GM12878 (cell line): ENCODE measurements at regions not wholly inside any gene's neighbourhood (a gene's known extent, or its start where the extent isn't known, plus 50 kb on each side); places are given as distances from the start of the nearest gene placed in this dataset.

Experiments used
- ATAC-seq: fragments of 200-7000 bp; cut with Tn5 transposase; 3 replicates; pipeline ENCODE4 v1.9.1; 2020; ENCODE audit warnings: mild to moderate bottlenecking, moderate library complexity
- BruUV-seq: library from RNA; stranded (reverse); fragments of 400-500 nt; replicated peaks from 2 replicates; lab custom pipeline; 2021; lab: Mats Ljungman, UMichigan
- CTCF ChIA-PET: fragments of 300-600 bp; sonication (Branson Sonifier 250); formaldehyde crosslinking; extraction: SDS; loops from one replicate; lab custom pipeline; 2021; ENCODE audit warnings: inconsistent platforms; lab: Yijun Ruan, JAX
- POLR2A ChIA-PET: fragments of 350-600 bp; formaldehyde crosslinking; extraction: SDS; loops from one replicate; lab custom pipeline; 2021; ENCODE audit warnings: inconsistent platforms; lab: Charles Lee
- RAD21 ChIA-PET: fragments of 300-600 bp; sonication (Branson Sonifier 250); formaldehyde crosslinking; loops from one replicate; lab custom pipeline; 2023; ENCODE audit warnings: antibody characterized with exemption; ENCODE audit not compliant: unreplicated experiment; lab: Charles Lee
- SMC1A ChIA-PET: fragments of 300-600 bp; sonication (Branson Sonifier 250); formaldehyde crosslinking; loops from one replicate; lab custom pipeline; 2023; ENCODE audit not compliant: unreplicated experiment, uncharacterized antibody; lab: Charles Lee
- DNase-seq: peaks from one replicate; pipeline ENCODE4 v3.0.0-alpha.2; 2011; ENCODE audit warnings: low read depth, low spot score
- FAIRE-seq: peaks from 3 replicates; lab custom pipeline; 2011; peaks lifted over from hg19 to GRCh38; lab: Jason Lieb, UNC
- H2AFZ ChIP-seq: 2 replicates; pipeline ENCODE4 v1.6.0; 2011; ENCODE audit warnings: low read depth, low read length, control low read depth; ENCODE audit not compliant: control insufficient read depth
- H3K27ac ChIP-seq: 2 replicates; pipeline ENCODE4 v1.5.1; 2011; ENCODE audit warnings: control low read depth; ENCODE audit not compliant: control insufficient read depth, insufficient read depth
- H3K27me3 ChIP-seq, 2 experiments: replicated peaks in 1 of 2; 2 replicates each; pipeline versions ENCODE4 v1.6.0 to v1.6.1; 2011; ENCODE audit warnings: low read length in 1 of 2; ENCODE audit not compliant: control insufficient read depth in 2 of 2, insufficient read depth in 2 of 2
- H3K36me3 ChIP-seq, 2 experiments: 2 replicates each; pipeline ENCODE4 v1.5.1; 2011; ENCODE audit warnings: low read length in 1 of 2; ENCODE audit not compliant: control insufficient read depth in 2 of 2, insufficient read depth in 2 of 2
- H3K4me1 ChIP-seq: 2 replicates; pipeline ENCODE4 v1.6.1; 2011; ENCODE audit warnings: mild to moderate bottlenecking, low read length, moderate library complexity, mixed read lengths; ENCODE audit not compliant: control insufficient read depth, insufficient read depth
- H3K4me2 ChIP-seq: 2 replicates; pipeline ENCODE4 v1.6.0; 2011; ENCODE audit warnings: control low read depth; ENCODE audit not compliant: control insufficient read depth, insufficient read depth
- H3K4me3 ChIP-seq: fragments of 200-600 bp; sonication (generic); 2 replicates; pipeline ENCODE4 v1.5.1; 2016
- H3K79me2 ChIP-seq: 2 replicates; pipeline ENCODE4 v1.6.0; 2011; ENCODE audit warnings: low read length; ENCODE audit not compliant: control insufficient read depth, insufficient read depth
- H3K9ac ChIP-seq: 2 replicates; pipeline ENCODE4 v1.8.0; 2011; ENCODE audit warnings: low read length, control low read depth, mixed read lengths; ENCODE audit not compliant: control insufficient read depth, insufficient read depth
- H3K9me3 ChIP-seq: replicated peaks from 3 replicates; pipeline ENCODE4 v1.5.1; 2011; ENCODE audit warnings: mild to moderate bottlenecking, low read length; ENCODE audit not compliant: control insufficient read depth, insufficient read depth
- H4K20me1 ChIP-seq: 2 replicates; pipeline ENCODE4 v1.6.0; 2011; ENCODE audit not compliant: control insufficient read depth, insufficient read depth
- HCFC1 ChIP-seq: fragments of 150-350 bp; IDR thresholded peaks from 2 replicates; pipeline ENCODE4 v1.6.1; 2014; ENCODE audit warnings: low read length
- KDM1A ChIP-seq: fragments of 200-600 bp; sonication (generic); IDR thresholded peaks from 2 replicates; pipeline ENCODE4 v1.6.1; 2016; ENCODE audit warnings: borderline replicate concordance
- MYB ChIP-seq: fragments of 150-350 bp; IDR thresholded peaks from 2 replicates; pipeline ENCODE4 v1.6.1; 2014; ENCODE audit warnings: mild to moderate bottlenecking, low read depth, low read length, borderline replicate concordance
- RELA ChIP-seq: fragments of 450-650 bp; IDR thresholded peaks from 2 replicates; pipeline ENCODE4 v1.8.0; 2014; ENCODE audit warnings: borderline replicate concordance; ENCODE audit not compliant: partially characterized antibody
- YY1 ChIP-seq: IDR thresholded peaks from 2 replicates; pipeline ENCODE4 v1.6.1; 2011; ENCODE audit warnings: low read depth, mild to moderate bottlenecking, low read length
- WGBS: methylation state at CpG from one replicate; pipeline ENCODE4 v1.1.6; 2016; ENCODE audit warnings: low lambda C conversion rate; ENCODE audit not compliant: insufficient replicate concordance, insufficient coverage; ENCODE audit errors: missing lambda C conversion rate; 5-methylcytosine and 5-hydroxymethylcytosine counted together
- in situ Hi-C: fragments of 300-500 bp; cut with MboI; formaldehyde crosslinking; loops from 9 replicates; pipeline ENCODE4 v1.14.3; 2018; ENCODE audit warnings: mixed read lengths
- intact Hi-C: fragments of 100-400 bp; cut with micrococcal nuclease; formaldehyde crosslinking; loops from one replicate; pipeline ENCODE4 v1.14.2; 2022; ENCODE audit not compliant: unreplicated experiment
- TF ChIP-seq, protein P1 (sequence below): fragments of 150-350 bp; IDR thresholded peaks from 2 replicates; pipeline ENCODE4 v1.6.1; 2014; ENCODE audit warnings: mild to moderate bottlenecking, low read depth, low read length
- TF ChIP-seq, protein P2 (sequence below): IDR thresholded peaks from 2 replicates; pipeline ENCODE4 v1.6.1; 2012; ENCODE audit warnings: low read depth, low read length, improper control_type of control experiment
- TF ChIP-seq, protein P3 (sequence below), 3 experiments: IDR thresholded peaks in 2 of 3; conservative IDR thresholded peaks in 1 of 3; 2 replicates each; pipeline ENCODE4 v1.5.1; 2011; ENCODE audit warnings: low read depth in 3 of 3, low read length in 3 of 3, mild to moderate bottlenecking in 3 of 3, control low read depth in 2 of 3, moderate library complexity in 2 of 3, inconsistent platforms in 1 of 3, mixed read lengths in 1 of 3; ENCODE audit not compliant: control insufficient read depth in 2 of 3, insufficient read depth in 1 of 3; ENCODE audit errors: extremely low read depth in 1 of 3
- TF ChIP-seq, protein P4 (sequence below): fragments of 450-650 bp; formaldehyde crosslinking; IDR thresholded peaks from 2 replicates; pipeline ENCODE4 v1.4.0; 2020; ENCODE audit warnings: mild to moderate bottlenecking, moderate library complexity
- TF ChIP-seq, protein P5 (sequence below): fragments of 150-350 bp; IDR thresholded peaks from 2 replicates; pipeline ENCODE4 v1.6.1; 2016; ENCODE audit warnings: low read depth, low read length
- TF ChIP-seq, protein P6 (sequence below): IDR thresholded peaks from 2 replicates; pipeline ENCODE4 v1.6.1; 2011; ENCODE audit warnings: mild to moderate bottlenecking, low read depth, low read length, moderate library complexity; ENCODE audit not compliant: insufficient replicate concordance

DNA sequence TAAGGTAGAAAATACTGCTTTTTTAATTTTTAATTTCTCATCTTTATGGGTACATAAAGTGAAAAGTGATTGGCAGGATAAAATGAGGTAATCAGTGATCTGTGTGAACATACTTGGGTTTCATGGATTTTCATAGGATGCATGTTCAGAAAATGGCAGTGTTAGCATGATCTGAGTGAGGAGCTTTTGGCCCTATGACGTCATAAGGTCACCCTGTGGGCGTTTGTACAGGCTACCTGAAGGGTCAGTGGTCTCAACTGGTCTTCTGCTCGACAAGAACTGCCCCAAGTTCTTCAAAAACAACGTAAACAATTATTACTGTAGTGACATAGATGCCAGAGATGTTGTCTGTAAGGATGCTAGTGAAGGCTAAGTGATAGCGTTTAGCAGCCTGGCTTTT is 124.5 kb upstream of the OSTN start:
- Histone ChIP-seq H3K27ac (no peak overlapping the region), H3K9me3 (no peaks in the 10 kb centered on the region; the same call in 2 of the 3 replicates), H3K27me3 (no peaks in the 10 kb centered on the region), H3K79me2 (no peaks in the 10 kb centered on the region), H3K4me2 (no peak overlapping the region), H3K9ac (no peak overlapping the region), H3K4me3 (no peak overlapping the region), H4K20me1 (no peaks in the 10 kb centered on the region), H3K4me1 (no peaks in the 10 kb centered on the region), H2AFZ (no peak overlapping the region), H3K36me3 (no peaks in the 10 kb centered on the region)
- no peak for DNase-seq
- intact Hi-C loops, result no loop called here
- ChIA-PET CTCF (no interaction called here), SMC1A (no interaction called here), POLR2A (no interaction called here), RAD21 (no interaction called here)
- FAIRE-seq, result no peak
- BruUV-seq, result no TSS peak
- in situ Hi-C loops, result no loop called here
- WGBS, result 19% methylated on average over 5 of the region's 5 CpGs
- no peak for ATAC-seq
- TF ChIP-seq, protein P1, sequence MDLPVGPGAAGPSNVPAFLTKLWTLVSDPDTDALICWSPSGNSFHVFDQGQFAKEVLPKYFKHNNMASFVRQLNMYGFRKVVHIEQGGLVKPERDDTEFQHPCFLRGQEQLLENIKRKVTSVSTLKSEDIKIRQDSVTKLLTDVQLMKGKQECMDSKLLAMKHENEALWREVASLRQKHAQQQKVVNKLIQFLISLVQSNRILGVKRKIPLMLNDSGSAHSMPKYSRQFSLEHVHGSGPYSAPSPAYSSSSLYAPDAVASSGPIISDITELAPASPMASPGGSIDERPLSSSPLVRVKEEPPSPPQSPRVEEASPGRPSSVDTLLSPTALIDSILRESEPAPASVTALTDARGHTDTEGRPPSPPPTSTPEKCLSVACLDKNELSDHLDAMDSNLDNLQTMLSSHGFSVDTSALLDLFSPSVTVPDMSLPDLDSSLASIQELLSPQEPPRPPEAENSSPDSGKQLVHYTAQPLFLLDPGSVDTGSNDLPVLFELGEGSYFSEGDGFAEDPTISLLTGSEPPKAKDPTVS, result no peak
- TF ChIP-seq, protein P2, sequence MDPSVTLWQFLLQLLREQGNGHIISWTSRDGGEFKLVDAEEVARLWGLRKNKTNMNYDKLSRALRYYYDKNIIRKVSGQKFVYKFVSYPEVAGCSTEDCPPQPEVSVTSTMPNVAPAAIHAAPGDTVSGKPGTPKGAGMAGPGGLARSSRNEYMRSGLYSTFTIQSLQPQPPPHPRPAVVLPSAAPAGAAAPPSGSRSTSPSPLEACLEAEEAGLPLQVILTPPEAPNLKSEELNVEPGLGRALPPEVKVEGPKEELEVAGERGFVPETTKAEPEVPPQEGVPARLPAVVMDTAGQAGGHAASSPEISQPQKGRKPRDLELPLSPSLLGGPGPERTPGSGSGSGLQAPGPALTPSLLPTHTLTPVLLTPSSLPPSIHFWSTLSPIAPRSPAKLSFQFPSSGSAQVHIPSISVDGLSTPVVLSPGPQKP, result no peak
- TF ChIP-seq, protein P3, sequence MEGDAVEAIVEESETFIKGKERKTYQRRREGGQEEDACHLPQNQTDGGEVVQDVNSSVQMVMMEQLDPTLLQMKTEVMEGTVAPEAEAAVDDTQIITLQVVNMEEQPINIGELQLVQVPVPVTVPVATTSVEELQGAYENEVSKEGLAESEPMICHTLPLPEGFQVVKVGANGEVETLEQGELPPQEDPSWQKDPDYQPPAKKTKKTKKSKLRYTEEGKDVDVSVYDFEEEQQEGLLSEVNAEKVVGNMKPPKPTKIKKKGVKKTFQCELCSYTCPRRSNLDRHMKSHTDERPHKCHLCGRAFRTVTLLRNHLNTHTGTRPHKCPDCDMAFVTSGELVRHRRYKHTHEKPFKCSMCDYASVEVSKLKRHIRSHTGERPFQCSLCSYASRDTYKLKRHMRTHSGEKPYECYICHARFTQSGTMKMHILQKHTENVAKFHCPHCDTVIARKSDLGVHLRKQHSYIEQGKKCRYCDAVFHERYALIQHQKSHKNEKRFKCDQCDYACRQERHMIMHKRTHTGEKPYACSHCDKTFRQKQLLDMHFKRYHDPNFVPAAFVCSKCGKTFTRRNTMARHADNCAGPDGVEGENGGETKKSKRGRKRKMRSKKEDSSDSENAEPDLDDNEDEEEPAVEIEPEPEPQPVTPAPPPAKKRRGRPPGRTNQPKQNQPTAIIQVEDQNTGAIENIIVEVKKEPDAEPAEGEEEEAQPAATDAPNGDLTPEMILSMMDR (IDR thresholded peaks at IDR 0.05 in 2 of 3, conservative IDR thresholded peaks at IDR 0.05 in 1 of 3; ENCODE audit: control insufficient read depth in 2 of 3, extremely low read depth in 1 of 3, insufficient read depth in 1 of 3, low read depth in 3 of 3, low read length in 3 of 3), result no peak
- TF ChIP-seq MYB (no peak), KDM1A (no peak), RELA (no peak), HCFC1 (no peak), YY1 (no peak)
- TF ChIP-seq, protein P4, sequence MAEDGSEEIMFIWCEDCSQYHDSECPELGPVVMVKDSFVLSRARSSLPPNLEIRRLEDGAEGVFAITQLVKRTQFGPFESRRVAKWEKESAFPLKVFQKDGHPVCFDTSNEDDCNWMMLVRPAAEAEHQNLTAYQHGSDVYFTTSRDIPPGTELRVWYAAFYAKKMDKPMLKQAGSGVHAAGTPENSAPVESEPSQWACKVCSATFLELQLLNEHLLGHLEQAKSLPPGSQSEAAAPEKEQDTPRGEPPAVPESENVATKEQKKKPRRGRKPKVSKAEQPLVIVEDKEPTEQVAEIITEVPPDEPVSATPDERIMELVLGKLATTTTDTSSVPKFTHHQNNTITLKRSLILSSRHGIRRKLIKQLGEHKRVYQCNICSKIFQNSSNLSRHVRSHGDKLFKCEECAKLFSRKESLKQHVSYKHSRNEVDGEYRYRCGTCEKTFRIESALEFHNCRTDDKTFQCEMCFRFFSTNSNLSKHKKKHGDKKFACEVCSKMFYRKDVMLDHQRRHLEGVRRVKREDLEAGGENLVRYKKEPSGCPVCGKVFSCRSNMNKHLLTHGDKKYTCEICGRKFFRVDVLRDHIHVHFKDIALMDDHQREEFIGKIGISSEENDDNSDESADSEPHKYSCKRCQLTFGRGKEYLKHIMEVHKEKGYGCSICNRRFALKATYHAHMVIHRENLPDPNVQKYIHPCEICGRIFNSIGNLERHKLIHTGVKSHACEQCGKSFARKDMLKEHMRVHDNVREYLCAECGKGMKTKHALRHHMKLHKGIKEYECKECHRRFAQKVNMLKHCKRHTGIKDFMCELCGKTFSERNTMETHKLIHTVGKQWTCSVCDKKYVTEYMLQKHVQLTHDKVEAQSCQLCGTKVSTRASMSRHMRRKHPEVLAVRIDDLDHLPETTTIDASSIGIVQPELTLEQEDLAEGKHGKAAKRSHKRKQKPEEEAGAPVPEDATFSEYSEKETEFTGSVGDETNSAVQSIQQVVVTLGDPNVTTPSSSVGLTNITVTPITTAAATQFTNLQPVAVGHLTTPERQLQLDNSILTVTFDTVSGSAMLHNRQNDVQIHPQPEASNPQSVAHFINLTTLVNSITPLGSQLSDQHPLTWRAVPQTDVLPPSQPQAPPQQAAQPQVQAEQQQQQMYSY, result no peak
- TF ChIP-seq, protein P5, sequence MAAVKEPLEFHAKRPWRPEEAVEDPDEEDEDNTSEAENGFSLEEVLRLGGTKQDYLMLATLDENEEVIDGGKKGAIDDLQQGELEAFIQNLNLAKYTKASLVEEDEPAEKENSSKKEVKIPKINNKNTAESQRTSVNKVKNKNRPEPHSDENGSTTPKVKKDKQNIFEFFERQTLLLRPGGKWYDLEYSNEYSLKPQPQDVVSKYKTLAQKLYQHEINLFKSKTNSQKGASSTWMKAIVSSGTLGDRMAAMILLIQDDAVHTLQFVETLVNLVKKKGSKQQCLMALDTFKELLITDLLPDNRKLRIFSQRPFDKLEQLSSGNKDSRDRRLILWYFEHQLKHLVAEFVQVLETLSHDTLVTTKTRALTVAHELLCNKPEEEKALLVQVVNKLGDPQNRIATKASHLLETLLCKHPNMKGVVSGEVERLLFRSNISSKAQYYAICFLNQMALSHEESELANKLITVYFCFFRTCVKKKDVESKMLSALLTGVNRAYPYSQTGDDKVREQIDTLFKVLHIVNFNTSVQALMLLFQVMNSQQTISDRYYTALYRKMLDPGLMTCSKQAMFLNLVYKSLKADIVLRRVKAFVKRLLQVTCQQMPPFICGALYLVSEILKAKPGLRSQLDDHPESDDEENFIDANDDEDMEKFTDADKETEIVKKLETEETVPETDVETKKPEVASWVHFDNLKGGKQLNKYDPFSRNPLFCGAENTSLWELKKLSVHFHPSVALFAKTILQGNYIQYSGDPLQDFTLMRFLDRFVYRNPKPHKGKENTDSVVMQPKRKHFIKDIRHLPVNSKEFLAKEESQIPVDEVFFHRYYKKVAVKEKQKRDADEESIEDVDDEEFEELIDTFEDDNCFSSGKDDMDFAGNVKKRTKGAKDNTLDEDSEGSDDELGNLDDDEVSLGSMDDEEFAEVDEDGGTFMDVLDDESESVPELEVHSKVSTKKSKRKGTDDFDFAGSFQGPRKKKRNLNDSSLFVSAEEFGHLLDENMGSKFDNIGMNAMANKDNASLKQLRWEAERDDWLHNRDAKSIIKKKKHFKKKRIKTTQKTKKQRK, result no peak
- TF ChIP-seq, protein P6, sequence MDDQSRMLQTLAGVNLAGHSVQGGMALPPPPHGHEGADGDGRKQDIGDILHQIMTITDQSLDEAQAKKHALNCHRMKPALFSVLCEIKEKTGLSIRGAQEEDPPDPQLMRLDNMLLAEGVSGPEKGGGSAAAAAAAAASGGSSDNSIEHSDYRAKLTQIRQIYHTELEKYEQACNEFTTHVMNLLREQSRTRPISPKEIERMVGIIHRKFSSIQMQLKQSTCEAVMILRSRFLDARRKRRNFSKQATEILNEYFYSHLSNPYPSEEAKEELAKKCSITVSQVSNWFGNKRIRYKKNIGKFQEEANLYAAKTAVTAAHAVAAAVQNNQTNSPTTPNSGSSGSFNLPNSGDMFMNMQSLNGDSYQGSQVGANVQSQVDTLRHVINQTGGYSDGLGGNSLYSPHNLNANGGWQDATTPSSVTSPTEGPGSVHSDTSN, result no peak
